ENCODE measurements at regions not wholly inside any gene's neighbourhood (a gene's known extent, or its start where the extent isn't known, plus 50 kb on each side); places are given as distances from the start of the nearest gene placed in this dataset.
"Not testable (repeated sequence)": the region's sequence is repeated elsewhere in the genome, so short reads cannot be mapped to it uniquely, and the experiment has no call there.

GRCh38 chr12:75876832-75877762, 154.5 kb downstream of the PHLDA1 start:
- Mint-ChIP-seq H3K9me3 (peaks cover 6% of the 10 kb centered on the region), H3K27me3 (peaks cover 54% of the 10 kb centered on the region), H3K27ac (peak overlapping the region; percentile 80), H3K36me3 (ENCODE audit: low read depth) (no peaks in the 10 kb centered on the region), H3K4me1 (ENCODE audit: low read depth) (peaks cover 36% of the 10 kb centered on the region), H3K4me3 (no peak overlapping the region)

DNA sequence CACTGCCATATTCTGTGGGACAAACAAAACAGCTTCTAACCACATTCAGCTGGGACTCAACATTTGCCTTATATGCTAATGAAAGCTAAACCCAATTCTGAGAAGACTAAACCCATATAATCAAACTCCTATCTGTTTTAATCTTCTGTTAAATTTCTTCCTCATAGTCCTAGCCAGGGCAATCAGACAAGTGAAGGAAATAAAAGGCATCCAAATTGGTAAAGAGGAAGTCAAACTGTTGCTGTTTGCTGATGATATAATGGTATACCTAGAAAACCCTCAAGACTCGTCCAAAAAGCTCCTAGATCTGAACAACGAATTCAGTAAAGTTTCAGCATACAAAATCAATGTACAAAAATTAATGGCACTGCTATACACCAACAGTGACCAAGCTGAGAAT, 157.1 kb downstream of the PHLDA1 start:
- Mint-ChIP-seq H3K27me3 (peaks cover 32% of the 10 kb centered on the region), H3K4me1 (ENCODE audit: low read depth) (peaks cover 36% of the 10 kb centered on the region), H3K36me3 (ENCODE audit: low read depth) (no peaks in the 10 kb centered on the region), H3K4me3 (no peak overlapping the region), H3K27ac (no peak overlapping the region), H3K9me3 (peaks cover 6% of the 10 kb centered on the region)

- Mint-ChIP-seq H3K4me1 (ENCODE audit: low read depth) (peaks cover 26% of the 10 kb centered on the region), H3K36me3 (ENCODE audit: low read depth) (no peaks in the 10 kb centered on the region), H3K27ac (no peak overlapping the region), H3K4me3 (no peak overlapping the region), H3K9me3 (peaks cover 6% of the 10 kb centered on the region), H3K27me3 (peaks cover 23% of the 10 kb centered on the region)
Observed at GRCh38 chr12:75872762-75873161, 158.8 kb downstream of the PHLDA1 start.

DNA sequence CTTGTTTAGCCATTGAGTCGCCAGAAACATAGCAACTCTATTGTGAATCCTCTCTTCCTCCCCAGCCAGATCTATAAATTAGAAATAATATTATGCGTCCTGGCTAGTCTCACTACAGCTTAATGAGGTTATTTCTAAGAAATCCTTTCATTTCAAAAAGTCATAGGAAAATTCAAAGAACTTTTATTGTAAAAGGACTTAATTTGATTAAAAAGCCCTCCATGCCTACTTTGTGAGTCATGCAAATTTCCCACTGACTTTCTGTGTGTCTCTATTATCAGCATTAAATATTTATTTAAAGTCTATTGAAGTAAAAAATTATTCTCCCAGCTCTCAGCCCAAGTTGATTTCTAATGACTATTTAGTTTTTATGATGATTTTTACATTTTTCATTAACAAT, 160.7 kb downstream of the PHLDA1 start:
- H3K4me1 Mint-ChIP-seq (ENCODE audit: low read depth), result peaks cover 8% of the 10 kb centered on the region
- H3K4me3 Mint-ChIP-seq, result no peak overlapping the region
- H3K36me3 Mint-ChIP-seq (ENCODE audit: low read depth), result no peaks in the 10 kb centered on the region
- no peak overlapping the region for H3K27ac Mint-ChIP-seq
- peaks cover 23% of the 10 kb centered on the region for H3K27me3 Mint-ChIP-seq
- peaks cover 6% of the 10 kb centered on the region for H3K9me3 Mint-ChIP-seq

DNA sequence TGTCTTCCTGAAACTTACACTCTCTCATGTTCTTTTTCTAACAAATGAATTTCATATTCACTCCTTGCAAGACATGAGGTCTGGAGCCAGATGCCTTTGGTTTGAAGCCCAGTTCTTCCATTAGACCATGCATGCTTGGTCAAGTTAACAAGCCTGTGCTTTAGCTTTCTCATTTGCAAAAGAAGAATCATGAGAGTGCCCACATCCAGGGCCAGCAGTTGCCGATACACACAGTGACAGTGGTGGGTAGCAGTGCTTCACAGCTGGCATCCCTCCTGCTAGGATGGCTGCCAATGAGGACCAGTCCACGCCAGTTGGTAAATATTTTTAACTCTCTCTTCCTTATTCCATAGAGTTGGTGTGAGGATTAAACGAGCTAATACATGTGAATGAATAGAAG, 163.1 kb downstream of the PHLDA1 start:
- no peaks in the 10 kb centered on the region for H3K9me3 Mint-ChIP-seq
- H3K36me3 Mint-ChIP-seq (ENCODE audit: low read depth), result no peaks in the 10 kb centered on the region
- no peak overlapping the region for H3K27ac Mint-ChIP-seq
- H3K4me1 Mint-ChIP-seq (ENCODE audit: low read depth), result no peaks in the 10 kb centered on the region
- no peak overlapping the region for H3K4me3 Mint-ChIP-seq
- H3K27me3 Mint-ChIP-seq, result peaks cover 7% of the 10 kb centered on the region

GRCh38 chr12:75865315-75865714, 166.3 kb downstream of the PHLDA1 start:
- H3K9me3 Mint-ChIP-seq, result no peaks in the 10 kb centered on the region
- peaks cover 4% of the 10 kb centered on the region for H3K4me1 Mint-ChIP-seq (ENCODE audit: low read depth)
- H3K27me3 Mint-ChIP-seq, result peaks cover 3% of the 10 kb centered on the region
- H3K36me3 Mint-ChIP-seq (ENCODE audit: low read depth), result no peaks in the 10 kb centered on the region
- H3K27ac Mint-ChIP-seq, result no peak overlapping the region
- no peak overlapping the region for H3K4me3 Mint-ChIP-seq

DNA sequence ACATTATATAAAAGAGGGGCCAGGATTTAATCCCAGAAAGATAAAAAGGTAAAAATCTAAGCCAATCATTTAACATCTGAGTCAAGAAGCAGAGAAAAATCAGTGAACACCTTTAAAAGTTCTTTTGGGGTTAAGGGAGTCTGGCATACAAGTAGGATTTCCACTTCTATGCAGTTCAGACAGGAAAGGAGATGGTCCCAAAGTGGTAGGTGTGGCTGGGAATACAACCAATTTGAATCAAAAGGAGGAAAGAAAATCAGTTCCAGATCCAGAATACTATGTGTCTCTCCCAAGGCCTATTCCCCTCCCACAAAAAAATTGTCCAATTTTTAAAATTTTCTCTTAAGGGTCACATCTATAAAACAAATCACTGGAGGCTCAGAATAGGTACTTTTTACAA, 167.4 kb downstream of the PHLDA1 start:
- H3K4me1 Mint-ChIP-seq (ENCODE audit: low read depth), result peaks cover 4% of the 10 kb centered on the region
- H3K27me3 Mint-ChIP-seq, result peaks cover 3% of the 10 kb centered on the region
- H3K27ac Mint-ChIP-seq, result no peak overlapping the region
- no peaks in the 10 kb centered on the region for H3K9me3 Mint-ChIP-seq
- H3K36me3 Mint-ChIP-seq (ENCODE audit: low read depth), result no peaks in the 10 kb centered on the region
- H3K4me3 Mint-ChIP-seq, result no peak overlapping the region

DNA sequence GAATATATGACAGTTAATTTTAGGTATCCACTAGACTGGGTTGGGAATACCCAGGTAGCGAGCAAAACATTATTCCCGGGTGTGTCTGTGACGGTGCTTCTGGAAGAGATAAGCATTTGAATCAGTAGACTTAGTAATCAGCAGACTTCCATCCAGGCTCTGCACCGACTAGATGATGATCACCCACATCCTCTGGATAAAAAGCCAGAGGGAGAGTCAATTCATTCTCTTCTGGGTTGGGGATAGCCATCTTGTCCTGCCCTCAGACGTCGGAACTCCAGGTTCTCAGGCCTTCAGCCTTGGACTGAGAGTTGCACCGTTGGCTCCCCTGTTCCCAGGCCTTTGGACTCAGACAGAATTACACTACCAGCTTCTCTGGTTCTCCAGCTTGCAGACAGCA, 168.0 kb downstream of the PHLDA1 start:
- Mint-ChIP-seq H3K9me3 (no peaks in the 10 kb centered on the region), H3K36me3 (ENCODE audit: low read depth) (no peaks in the 10 kb centered on the region), H3K4me1 (ENCODE audit: low read depth) (peaks cover 4% of the 10 kb centered on the region), H3K4me3 (no peak overlapping the region), H3K27me3 (no peaks in the 10 kb centered on the region), H3K27ac (no peak overlapping the region)

- no peaks in the 10 kb centered on the region for H3K36me3 Mint-ChIP-seq (ENCODE audit: low read depth)
- no peaks in the 10 kb centered on the region for H3K9me3 Mint-ChIP-seq
- no peaks in the 10 kb centered on the region for H3K27me3 Mint-ChIP-seq
- H3K4me3 Mint-ChIP-seq, result no peak overlapping the region
- H3K4me1 Mint-ChIP-seq (ENCODE audit: low read depth), result peaks cover 4% of the 10 kb centered on the region
- H3K27ac Mint-ChIP-seq, result no peak overlapping the region
Observed at GRCh38 chr12:75862692-75863471, 168.7 kb downstream of the PHLDA1 start.

DNA sequence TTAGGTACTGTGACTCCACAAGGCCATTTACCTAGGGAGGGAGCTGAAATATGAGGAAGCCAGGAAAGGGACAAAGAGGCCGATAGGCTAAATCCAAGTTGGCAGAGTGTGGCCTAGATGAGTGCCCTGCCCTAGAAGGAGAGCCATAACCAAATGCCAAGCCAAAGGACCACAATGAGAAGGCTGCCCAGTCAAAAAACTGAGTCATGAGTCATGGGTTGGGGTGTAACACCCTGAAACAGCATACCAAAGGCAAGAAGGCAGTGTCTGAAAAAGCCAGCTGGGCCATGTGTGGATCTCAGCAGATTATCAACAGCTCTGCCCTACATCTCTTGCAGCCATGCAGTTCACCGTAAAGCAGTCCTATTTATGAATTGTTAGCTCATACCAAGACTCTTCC, 171.7 kb downstream of the PHLDA1 start:
- Mint-ChIP-seq H3K27ac (no peak overlapping the region), H3K4me3 (no peak overlapping the region), H3K4me1 (ENCODE audit: low read depth) (peaks cover 4% of the 10 kb centered on the region), H3K36me3 (ENCODE audit: low read depth) (no peaks in the 10 kb centered on the region), H3K27me3 (peaks cover 8% of the 10 kb centered on the region), H3K9me3 (no peaks in the 10 kb centered on the region)

- no peaks in the 10 kb centered on the region for H3K4me1 Mint-ChIP-seq (ENCODE audit: low read depth)
- peaks cover 36% of the 10 kb centered on the region for H3K27me3 Mint-ChIP-seq
- H3K36me3 Mint-ChIP-seq (ENCODE audit: low read depth), result no peaks in the 10 kb centered on the region
- no peak overlapping the region for H3K27ac Mint-ChIP-seq
- no peak overlapping the region for H3K4me3 Mint-ChIP-seq
- H3K9me3 Mint-ChIP-seq, result no peaks in the 10 kb centered on the region
Observed at GRCh38 chr12:75856235-75856634, 175.3 kb downstream of the PHLDA1 start.

DNA sequence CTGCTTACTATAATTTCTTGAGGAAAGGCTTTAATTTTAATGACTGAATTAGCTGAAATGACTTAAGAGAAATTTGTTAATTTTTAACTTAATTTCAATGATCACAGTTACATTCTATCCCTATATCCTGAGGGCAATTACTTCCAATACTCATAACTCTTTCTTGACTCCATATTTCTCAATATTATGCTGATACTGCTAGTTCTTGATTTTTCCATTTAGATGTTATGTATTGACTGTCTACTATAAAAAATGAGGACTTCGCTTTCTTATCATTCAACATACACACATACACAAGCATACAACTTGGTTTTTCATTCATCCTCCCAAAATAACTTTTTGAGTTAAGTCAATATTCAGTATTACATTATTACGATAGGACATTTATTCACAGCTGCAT, 176.2 kb downstream of the PHLDA1 start:
- H3K27ac Mint-ChIP-seq, result no peak overlapping the region
- H3K9me3 Mint-ChIP-seq, result no peaks in the 10 kb centered on the region
- H3K36me3 Mint-ChIP-seq (ENCODE audit: low read depth), result no peaks in the 10 kb centered on the region
- no peaks in the 10 kb centered on the region for H3K4me1 Mint-ChIP-seq (ENCODE audit: low read depth)
- H3K4me3 Mint-ChIP-seq, result no peak overlapping the region
- H3K27me3 Mint-ChIP-seq, result peaks cover 39% of the 10 kb centered on the region

DNA sequence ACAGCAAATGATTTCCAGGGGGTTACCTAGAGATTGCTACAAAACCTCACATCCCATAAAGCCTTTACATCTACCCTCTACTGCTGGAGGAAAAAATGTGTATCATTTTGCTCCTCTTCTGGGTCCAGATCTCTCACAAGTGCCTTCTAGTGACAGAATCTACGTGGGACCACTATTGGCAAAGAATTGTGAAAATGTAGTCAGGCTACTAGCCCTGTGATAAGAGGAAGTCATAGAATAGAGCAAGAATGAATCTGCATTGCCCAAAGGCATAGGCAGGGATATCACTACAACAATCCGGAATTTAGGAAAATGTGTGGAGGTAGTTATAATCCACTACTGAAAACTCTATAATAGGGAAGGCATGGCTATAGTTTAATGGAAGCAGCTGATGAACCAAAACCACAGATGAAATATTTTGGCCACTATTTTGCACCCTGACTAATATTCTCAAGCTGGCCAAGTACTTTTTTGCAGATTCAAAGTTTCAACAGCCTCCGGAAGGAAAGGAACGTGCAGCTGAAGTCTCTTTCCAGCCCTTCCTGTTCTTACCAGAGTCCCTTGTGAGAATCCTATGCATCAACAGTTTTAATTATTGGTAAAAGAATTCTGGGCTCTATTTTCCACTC, 176.8 kb downstream of the PHLDA1 start:
- no peak overlapping the region for H3K27ac Mint-ChIP-seq
- H3K36me3 Mint-ChIP-seq (ENCODE audit: low read depth), result no peaks in the 10 kb centered on the region
- no peak overlapping the region for H3K4me3 Mint-ChIP-seq

GRCh38 chr12:75854137-75854536, 177.4 kb downstream of the PHLDA1 start:
- peaks cover 39% of the 10 kb centered on the region for H3K27me3 Mint-ChIP-seq
- H3K27ac Mint-ChIP-seq; H3K4me3 Mint-ChIP-seq; H3K36me3 Mint-ChIP-seq (ENCODE audit: low read depth); H3K4me1 Mint-ChIP-seq (ENCODE audit: low read depth); H3K9me3 Mint-ChIP-seq: not testable (repeated sequence)

More for the DNA sequence above, 176.8 kb downstream of the PHLDA1 start:
- peaks cover 39% of the 10 kb centered on the region for H3K27me3 Mint-ChIP-seq
- no peaks in the 10 kb centered on the region for H3K4me1 Mint-ChIP-seq (ENCODE audit: low read depth)
- H3K9me3 Mint-ChIP-seq, result no peaks in the 10 kb centered on the region

GRCh38 chr12:75853626-75854025, 177.9 kb downstream of the PHLDA1 start:
- Mint-ChIP-seq H3K9me3 (no peaks in the 10 kb centered on the region), H3K4me1 (ENCODE audit: low read depth) (no peaks in the 10 kb centered on the region), H3K4me3 (no peak overlapping the region), H3K27ac (no peak overlapping the region), H3K27me3 (peaks cover 39% of the 10 kb centered on the region), H3K36me3 (ENCODE audit: low read depth) (no peaks in the 10 kb centered on the region)

All from stimulated activated naive CD8-positive, alpha-beta T cell treated with anti-CD3 and anti-CD28 coated beads, Interleukin-15, Interleukin-2, amounts not matched to agents 100 ng/mL and 50 ng/mL, for 24 hours (primary cell).